Inflammatory macrophage (primary cell): ENCODE measurements at regions not wholly inside any gene's neighbourhood (a gene's known extent, or its start where the extent isn't known, plus 50 kb on each side); places are given as distances from the start of the nearest gene placed in this dataset.
"Not testable (repeated sequence)": the region's sequence is repeated elsewhere in the genome, so short reads cannot be mapped to it uniquely, and the experiment has no call there.

Experiments used
- DNase-seq, 2 donors: peaks; one replicate each; pipeline ENCODE4 v3.0.0-alpha.2; 2020 to 2022

DNA sequence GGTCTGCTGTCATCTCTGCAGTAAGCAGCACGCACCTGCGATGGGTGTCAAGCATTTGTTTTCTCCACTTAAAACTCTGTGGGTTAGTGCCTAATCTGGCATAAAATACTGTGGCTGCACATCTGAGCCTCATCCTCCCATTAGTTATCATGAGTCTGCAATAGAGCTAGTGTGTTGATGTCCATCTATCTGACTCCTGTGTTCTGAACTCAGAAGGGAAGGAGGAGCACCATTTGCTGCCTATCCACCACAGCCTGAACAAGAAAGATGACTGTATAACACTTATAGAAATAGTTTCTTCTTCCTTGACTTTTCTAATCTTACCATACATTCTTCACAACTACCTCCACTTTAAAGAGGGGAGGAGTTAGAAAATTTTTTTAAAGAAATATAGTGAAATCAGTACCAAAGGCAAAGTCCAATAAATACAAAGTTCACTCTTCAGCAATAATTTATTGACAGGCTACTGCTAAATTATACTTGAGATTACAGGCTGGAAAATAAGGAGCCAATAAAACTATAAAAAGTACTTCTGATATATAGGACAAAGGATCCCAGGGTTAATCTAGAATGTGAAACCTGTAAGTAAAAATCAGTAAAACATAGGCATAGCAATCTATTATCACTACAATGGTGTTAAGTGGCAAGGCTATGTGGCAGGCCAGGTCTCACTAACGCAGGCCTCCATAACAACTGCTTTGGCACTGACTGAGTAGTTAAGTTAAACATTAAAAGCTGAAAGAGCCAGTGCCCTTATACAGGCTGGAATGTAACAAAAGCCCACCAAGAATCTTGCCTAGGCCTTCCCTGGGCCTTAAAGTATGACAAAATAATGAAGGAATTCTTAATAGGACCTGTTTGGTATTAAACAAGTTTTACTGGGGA, 70.2 kb downstream of the LGALS9C start:
- DNase-seq, result not testable (repeated sequence)

DNA sequence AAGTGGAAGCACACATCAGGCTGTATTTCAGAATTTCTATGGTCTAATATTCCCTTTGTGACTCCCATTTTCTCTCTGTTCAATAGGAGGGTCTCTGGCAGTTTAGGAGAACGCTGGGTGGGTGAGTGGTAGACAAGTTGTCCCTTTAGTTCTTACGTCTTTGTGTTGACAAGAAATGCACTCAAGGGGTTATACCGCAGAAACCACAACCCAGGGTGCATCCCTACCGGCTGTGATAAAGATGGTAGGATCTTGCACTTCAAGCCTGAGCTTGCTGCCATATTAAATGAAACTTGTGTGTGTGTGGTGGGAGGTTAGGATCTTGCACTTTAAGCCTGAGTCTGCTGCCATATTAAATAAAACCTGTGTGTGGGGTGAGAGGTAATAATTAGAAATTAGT, 80.5 kb downstream of the LGALS9C start:
- DNase-seq, result not testable (repeated sequence)

DNA sequence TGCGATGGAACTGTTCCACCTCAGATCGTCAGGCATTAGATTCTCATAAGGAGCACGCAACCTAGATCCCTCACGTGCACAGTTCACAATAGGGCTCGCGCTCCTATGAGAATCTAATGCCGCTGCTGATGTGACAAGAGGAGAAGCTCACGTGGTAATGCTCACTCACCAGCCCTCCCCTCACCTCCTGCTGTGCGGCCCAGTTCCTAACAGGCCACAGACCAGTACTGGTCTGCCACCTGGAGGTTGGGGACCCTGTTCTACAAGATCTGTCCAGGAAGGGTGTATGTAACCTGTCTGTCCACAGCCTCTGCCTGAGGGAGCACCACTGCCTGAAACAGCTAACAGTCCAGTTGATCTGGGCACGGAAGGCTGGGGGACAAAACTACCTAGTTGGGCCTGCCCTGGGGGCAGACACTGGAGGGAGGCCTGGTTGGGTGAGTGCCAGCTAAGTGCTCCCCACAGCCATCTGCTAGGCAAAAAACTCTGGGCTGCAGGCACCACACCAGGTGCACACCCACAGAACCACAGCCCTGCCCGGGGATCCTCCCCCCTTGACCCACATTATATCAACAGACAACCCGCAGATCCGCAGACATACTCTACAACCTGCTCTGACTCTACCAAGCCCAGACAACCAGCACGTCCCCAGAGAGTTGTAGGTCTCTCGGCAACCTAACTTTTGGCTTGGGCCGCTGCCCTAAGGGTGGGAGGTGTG, 80.7 kb downstream of the TBC1D28 start:
- not testable (repeated sequence) for DNase-seq

DNA sequence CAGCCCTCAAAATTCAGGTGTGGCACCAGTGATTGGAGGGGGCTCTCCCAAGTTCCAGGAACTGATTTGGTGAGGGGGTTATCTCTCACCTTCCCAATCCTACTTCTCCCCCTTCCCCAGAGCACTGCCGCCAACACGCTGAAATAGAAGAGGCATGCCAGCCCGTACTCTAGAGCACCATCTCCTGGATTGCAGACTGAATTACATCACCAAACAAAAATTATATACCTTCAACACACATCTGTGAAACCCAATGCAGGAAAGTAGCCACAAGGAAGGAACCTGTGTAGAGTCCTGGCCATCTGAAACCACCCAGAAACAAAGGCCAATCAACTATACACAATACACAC, 80.1 kb downstream of the TBC1D28 start:
- peak; percentile 38 to 40 for DNase-seq

DNA sequence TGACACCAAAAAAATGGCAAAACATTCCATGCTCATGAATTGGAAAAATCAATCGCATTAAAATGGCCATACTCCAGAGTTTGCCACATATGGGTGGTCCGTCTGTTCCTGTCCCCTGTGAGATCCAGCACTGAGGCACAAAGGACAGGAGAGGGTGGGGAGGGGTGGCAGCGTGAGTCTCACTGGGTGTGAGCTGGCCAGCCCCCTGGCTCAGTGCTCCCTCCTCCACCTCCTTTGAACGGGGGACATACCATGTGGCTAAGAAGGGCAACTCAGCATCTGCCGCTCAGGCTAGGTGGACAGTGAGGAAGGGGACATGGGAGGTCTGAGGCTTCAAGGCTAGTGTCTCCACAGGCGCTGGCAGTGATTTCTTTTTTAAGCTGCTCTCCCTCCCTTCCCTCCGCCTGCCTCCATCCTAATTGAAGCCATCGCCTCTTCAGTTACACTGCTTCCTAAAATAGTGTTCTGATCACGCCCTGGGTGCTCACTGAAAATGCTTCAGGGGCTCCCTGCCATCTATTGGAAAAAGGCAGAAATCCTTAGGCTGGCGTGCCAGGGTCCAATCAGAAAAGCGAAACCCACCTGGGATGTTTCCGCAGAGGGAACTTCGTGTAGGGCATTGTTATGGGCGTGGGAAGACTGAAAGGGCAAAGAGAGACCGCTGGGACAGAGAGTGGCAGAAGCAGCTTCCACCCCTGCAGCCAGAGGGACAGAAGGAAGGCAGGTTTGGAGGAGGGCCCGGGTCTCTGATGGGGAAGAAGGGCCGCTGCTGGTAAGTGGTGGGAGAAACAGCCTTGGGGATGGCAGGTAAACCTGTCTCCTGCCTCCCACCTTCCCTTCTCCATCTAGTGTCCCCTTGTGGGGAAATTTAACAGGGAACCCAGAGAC, 75.8 kb downstream of the TBC1D28 start:
- not testable (repeated sequence) for DNase-seq

DNA sequence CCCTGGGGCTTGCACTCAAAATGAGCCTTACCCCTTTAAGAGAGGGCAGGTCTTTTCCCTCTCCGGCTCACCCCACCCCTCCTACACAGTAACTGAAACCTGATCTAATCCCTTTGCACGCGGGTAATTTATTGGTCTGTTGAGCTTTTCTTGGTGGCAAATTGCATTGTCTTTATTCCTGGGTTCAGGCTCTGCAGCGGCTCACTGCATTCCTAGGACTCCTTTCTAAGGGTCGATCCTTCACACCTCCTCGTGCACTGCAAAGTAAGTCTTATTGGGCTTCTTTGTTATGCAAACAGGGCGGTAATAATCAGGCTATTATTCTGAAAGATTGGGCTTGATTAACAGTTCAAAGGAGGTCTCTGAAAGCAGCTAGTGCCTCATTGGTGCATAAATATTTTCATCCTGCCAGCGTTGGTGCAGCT, 74.7 kb downstream of the TBC1D28 start:
- not testable (repeated sequence) for DNase-seq

DNA sequence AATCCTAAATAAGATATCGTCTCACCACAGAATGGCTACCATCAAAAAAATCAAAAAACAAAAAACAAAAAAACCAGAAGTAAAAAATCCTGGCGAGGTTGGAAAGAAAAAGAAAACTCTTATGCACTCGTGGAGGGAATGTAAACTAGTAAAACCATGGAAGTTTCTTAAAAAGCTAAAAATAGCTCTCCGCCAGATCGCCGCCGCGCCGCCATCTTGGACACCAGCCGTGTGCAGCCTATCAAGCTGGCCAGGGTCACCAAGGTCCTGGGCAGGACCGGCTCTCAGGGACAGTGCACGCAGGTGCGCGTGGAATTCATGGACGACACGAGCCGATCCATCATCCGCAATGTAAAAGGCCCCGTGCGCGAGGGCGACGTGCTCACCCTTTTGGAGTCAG, 71.7 kb downstream of the TBC1D28 start:
- DNase-seq, result not testable (repeated sequence)

DNA sequence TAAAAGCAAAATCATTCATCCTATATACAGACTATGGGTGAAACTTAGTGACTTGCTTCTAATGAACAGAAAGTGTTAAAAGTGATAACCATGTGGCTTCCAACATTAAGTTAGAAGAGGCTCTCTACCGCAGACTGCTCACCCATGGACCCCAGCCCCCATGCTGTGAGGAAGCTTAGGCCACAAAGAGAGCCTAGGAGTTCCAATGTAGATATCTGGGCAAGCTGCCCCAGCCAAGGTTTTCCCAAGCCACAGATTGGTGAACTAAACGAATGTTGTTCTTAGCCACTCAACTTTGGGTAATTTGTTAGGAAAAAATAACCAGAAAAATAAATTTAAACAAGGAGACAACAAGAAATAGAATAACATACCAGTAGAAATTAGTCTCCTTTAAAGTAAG, 70.1 kb downstream of the TBC1D28 start:
- not testable (repeated sequence) for DNase-seq
